ENCODE measurements at regions not wholly inside any gene's neighbourhood (a gene's known extent, or its start where the extent isn't known, plus 50 kb on each side); places are given as distances from the start of the nearest gene placed in this dataset.

GRCh38 chr6:90948540-90948939, 361.7 kb upstream of the MAP3K7 start:
- H3K27me3 ChIP-seq = no peaks in the 10 kb centered on the region
- no peak for DNase-seq
- no peaks in the 10 kb centered on the region for H3K36me3 ChIP-seq
- H3K4me3 ChIP-seq = no peak overlapping the region
- H3K9me3 ChIP-seq = no peaks in the 10 kb centered on the region

GRCh38 chr6:90947184-90948064, 360.6 kb upstream of the MAP3K7 start:
- H3K36me3 ChIP-seq = no peaks in the 10 kb centered on the region
- H3K9me3 ChIP-seq = no peaks in the 10 kb centered on the region
- no peak for DNase-seq
- H3K27me3 ChIP-seq = no peaks in the 10 kb centered on the region
- no peak overlapping the region for H3K4me3 ChIP-seq

- no peaks in the 10 kb centered on the region for H3K9me3 ChIP-seq
- no peak for DNase-seq
- H3K36me3 ChIP-seq = no peaks in the 10 kb centered on the region
- no peak overlapping the region for H3K4me3 ChIP-seq
- no peaks in the 10 kb centered on the region for H3K27me3 ChIP-seq
Measured at GRCh38 chr6:90941885-90942284, 355.0 kb upstream of the MAP3K7 start.

- DNase-seq = no peak
- no peaks in the 10 kb centered on the region for H3K27me3 ChIP-seq
- no peak overlapping the region for H3K4me3 ChIP-seq
- H3K9me3 ChIP-seq = no peaks in the 10 kb centered on the region
- no peaks in the 10 kb centered on the region for H3K36me3 ChIP-seq
Measured at GRCh38 chr6:90940812-90941481, 354.1 kb upstream of the MAP3K7 start.

- no peak for DNase-seq
- H3K27me3 ChIP-seq = no peaks in the 10 kb centered on the region
- H3K4me3 ChIP-seq = no peak overlapping the region
- no peaks in the 10 kb centered on the region for H3K9me3 ChIP-seq
- H3K36me3 ChIP-seq = no peaks in the 10 kb centered on the region
Measured at GRCh38 chr6:90939906-90940305, 353.0 kb upstream of the MAP3K7 start.

- no peaks in the 10 kb centered on the region for H3K36me3 ChIP-seq
- H3K27me3 ChIP-seq = no peaks in the 10 kb centered on the region
- no peak overlapping the region for H3K4me3 ChIP-seq
- H3K9me3 ChIP-seq = no peaks in the 10 kb centered on the region
- no peak for DNase-seq
Measured at GRCh38 chr6:90938122-90938521, 351.2 kb upstream of the MAP3K7 start.

- H3K36me3 ChIP-seq = no peaks in the 10 kb centered on the region
- no peaks in the 10 kb centered on the region for H3K27me3 ChIP-seq
- no peak for DNase-seq
- H3K4me3 ChIP-seq = no peak overlapping the region
- H3K9me3 ChIP-seq = no peaks in the 10 kb centered on the region
Measured at GRCh38 chr6:90936286-90936685, 349.4 kb upstream of the MAP3K7 start.

- Histone ChIP-seq H3K27me3 (peaks cover 2% of the 10 kb centered on the region; the same call in 1 of the 2 replicates), H3K9me3 (no peaks in the 10 kb centered on the region), H3K36me3 (no peaks in the 10 kb centered on the region), H3K4me3 (no peak overlapping the region)
- DNase-seq = no peak
Measured at GRCh38 chr6:90934966-90935365, 348.1 kb upstream of the MAP3K7 start.

GRCh38 chr6:90934081-90934480, 347.2 kb upstream of the MAP3K7 start:
- peaks cover 3% of the 10 kb centered on the region; the same call in 1 of the 2 replicates for H3K27me3 ChIP-seq
- H3K9me3 ChIP-seq = no peaks in the 10 kb centered on the region
- H3K4me3 ChIP-seq = no peak overlapping the region
- no peak for DNase-seq
- no peaks in the 10 kb centered on the region for H3K36me3 ChIP-seq

- Histone ChIP-seq H3K27me3 (peaks cover 3% of the 10 kb centered on the region; the same call in 1 of the 2 replicates), H3K36me3 (no peaks in the 10 kb centered on the region), H3K4me3 (no peak overlapping the region), H3K9me3 (no peaks in the 10 kb centered on the region)
- no peak for DNase-seq
Measured at GRCh38 chr6:90932351-90932750, 345.5 kb upstream of the MAP3K7 start.

- Histone ChIP-seq H3K9me3 (no peaks in the 10 kb centered on the region), H3K4me3 (no peak overlapping the region), H3K36me3 (no peaks in the 10 kb centered on the region), H3K27me3 (peaks cover 3% of the 10 kb centered on the region; the same call in 1 of the 2 replicates)
- DNase-seq = no peak
Measured at GRCh38 chr6:90928051-90928450, 341.2 kb upstream of the MAP3K7 start.

GRCh38 chr6:90925726-90926125, 338.9 kb upstream of the MAP3K7 start:
- no peak for DNase-seq
- H3K9me3 ChIP-seq = no peaks in the 10 kb centered on the region

GRCh38 chr6:90922325-90922724, 335.5 kb upstream of the MAP3K7 start:
- H3K36me3 ChIP-seq = no peaks in the 10 kb centered on the region
- DNase-seq = no peak
- no peaks in the 10 kb centered on the region for H3K27me3 ChIP-seq
- H3K9me3 ChIP-seq = no peaks in the 10 kb centered on the region
- H3K4me3 ChIP-seq = no peak overlapping the region

More at GRCh38 chr6:90925726-90926125, 338.9 kb upstream of the MAP3K7 start:
- Histone ChIP-seq H3K4me3 (no peak overlapping the region), H3K36me3 (no peaks in the 10 kb centered on the region), H3K27me3 (peaks cover 3% of the 10 kb centered on the region; the same call in 1 of the 2 replicates)

GRCh38 chr6:90918361-90918760, 331.5 kb upstream of the MAP3K7 start:
- Histone ChIP-seq H3K36me3 (no peaks in the 10 kb centered on the region), H3K9me3 (no peaks in the 10 kb centered on the region), H3K27me3 (no peaks in the 10 kb centered on the region), H3K4me3 (no peak overlapping the region)
- DNase-seq = no peak

- Histone ChIP-seq H3K4me3 (no peak overlapping the region), H3K36me3 (no peaks in the 10 kb centered on the region), H3K27me3 (no peaks in the 10 kb centered on the region), H3K9me3 (no peaks in the 10 kb centered on the region)
- no peak for DNase-seq
Measured at GRCh38 chr6:90917376-90917775, 330.5 kb upstream of the MAP3K7 start.

GRCh38 chr6:90916968-90917367, 330.1 kb upstream of the MAP3K7 start:
- Histone ChIP-seq H3K27me3 (no peaks in the 10 kb centered on the region), H3K36me3 (no peaks in the 10 kb centered on the region), H3K9me3 (no peaks in the 10 kb centered on the region), H3K4me3 (no peak overlapping the region)
- no peak for DNase-seq

GRCh38 chr6:90915224-90915915, 328.5 kb upstream of the MAP3K7 start:
- DNase-seq = no peak

More at GRCh38 chr6:90915224-90915915, 328.5 kb upstream of the MAP3K7 start:
- no peaks in the 10 kb centered on the region for H3K27me3 ChIP-seq
- no peaks in the 10 kb centered on the region for H3K36me3 ChIP-seq
- H3K9me3 ChIP-seq = no peaks in the 10 kb centered on the region
- no peak overlapping the region for H3K4me3 ChIP-seq

Data from MG63 (cell line).